Stimulated activated CD4-positive, alpha-beta T cell treated with anti-CD3 and anti-CD28 coated beads, TNF-alpha, amount 100 ng/mL, for 4 hours (primary cell): ENCODE measurements at regions not wholly inside any gene's neighbourhood (a gene's known extent, or its start where the extent isn't known, plus 50 kb on each side); places are given as distances from the start of the nearest gene placed in this dataset.

Experiments used
- DNase-seq, 3 experiments: peaks; one replicate each; pipeline ENCODE4 v3.0.0-alpha.2; 2020; ENCODE audit warnings: low read depth in 3 of 3

DNA sequence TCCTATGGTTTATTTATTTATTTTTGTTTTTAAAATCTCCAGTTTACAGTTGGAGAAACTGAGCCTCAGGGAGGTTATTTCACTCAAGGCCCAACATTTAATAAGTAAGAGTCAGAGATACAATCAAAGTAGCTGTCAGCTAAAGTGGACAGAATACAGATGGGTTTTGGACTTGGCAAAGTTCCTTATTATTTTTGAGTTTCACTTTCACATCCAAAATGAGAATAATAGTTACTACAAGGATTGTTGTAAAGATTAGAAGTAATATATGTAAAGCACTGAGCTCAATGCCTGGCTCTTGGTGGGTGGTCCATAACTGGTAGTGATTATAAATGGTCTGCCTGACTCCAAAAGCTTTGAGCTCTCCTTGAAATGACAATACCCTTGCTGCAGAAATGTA lies 87.5 kb upstream of the SESN3 start:
- DNase-seq: no peak

DNA sequence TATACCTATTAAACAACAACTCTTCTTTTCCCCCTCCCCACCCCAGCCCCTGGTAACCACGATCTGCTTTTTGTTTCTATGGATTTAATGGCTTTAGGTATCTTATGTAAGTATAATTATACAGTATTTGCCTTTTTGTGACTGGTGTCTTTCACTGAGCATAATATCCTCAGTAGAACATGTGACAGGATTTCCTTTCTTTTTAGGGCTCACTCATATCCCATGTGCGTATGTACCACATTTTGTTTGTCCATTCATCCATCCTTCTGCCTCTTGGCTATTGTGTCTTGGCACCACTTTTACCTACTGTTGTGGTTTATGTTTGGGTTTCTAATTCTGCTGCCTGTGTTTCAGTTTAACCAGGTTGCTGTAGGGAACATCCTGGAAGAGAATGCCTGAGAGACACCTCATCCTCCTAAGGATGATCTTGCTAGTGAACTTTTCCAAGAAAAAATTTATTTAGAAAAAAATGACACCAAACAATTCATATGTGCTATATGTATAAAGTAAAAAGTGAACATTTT lies 77.6 kb upstream of the SESN3 start:
- DNase-seq: no peak

DNA sequence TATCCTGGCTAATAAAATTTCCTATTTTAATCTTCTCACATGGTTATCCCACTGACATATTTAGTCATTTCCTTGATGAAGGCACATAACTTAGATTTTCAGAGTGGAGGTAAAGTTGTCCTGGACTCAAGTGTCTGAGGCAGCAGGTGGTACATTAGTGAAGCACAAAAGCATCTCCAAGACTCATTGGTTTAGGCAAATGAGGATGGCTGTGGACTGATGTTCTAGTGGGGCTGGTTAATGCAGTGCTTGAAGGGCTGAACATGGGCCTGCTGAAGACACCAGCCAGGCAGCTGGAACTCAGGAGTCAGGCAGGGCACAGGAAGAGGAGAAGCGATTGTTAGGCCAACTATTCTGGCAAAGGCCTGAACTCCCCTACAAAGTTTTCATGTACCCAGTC lies 76.3 kb upstream of the SESN3 start:
- no peak for DNase-seq

DNA sequence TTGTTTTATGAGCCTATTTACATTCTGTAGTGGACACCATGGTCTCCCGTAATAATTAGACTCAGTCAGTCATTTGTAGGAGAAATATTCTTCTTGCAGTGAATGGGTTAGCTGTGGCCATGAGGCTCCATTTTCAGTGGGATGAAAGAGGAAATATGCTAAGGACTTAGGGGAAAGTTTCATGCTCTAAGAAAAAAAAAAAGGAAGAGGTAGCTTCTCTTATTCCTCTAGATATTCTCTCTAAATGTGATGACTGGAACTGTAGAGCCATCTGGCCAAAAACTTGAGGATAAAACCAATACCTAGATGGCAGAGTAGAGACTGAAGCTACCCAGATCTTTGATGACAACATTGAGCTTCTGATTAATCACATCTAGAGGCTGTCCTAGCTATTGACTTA lies 75.8 kb upstream of the SESN3 start:
- DNase-seq: no peak

DNA sequence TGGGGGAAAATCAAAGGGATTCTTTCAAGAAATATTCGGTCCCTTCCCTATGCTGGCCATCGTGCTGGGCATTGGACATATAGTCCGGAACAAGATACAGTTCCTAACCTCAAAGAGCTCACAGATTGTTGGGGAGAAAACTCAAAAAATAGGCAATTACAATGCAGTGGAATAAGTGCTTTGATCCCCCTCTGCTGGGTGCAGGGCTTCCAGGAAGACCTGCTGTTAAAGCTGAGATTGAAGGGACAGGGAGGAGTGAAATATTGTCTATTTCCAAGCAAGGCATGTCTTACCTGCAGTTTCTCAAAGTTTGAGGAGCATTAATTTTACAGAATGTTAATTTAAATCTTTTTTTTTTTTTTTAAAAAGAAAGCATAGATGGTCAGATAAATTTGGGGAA lies 75.1 kb upstream of the SESN3 start:
- DNase-seq: no peak

DNA sequence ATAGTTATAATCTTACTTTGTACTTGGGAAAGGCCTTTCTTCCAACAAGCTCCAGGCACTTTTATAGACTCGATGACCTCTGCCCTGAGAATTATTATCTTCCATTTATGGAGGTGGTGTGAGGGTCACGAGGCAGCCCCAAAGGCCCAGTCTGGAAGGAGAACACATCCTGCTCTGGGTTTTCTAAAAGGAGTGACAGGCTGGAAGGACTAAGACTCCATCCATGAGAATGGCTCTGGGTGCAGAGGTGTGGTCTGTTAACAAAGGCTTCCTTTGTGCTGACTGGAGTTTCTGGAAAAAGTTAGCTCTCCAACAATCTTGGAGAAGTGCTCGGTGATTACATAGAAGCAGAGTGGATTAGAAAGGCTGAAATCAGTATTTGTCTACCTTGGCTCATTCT lies 74.7 kb upstream of the SESN3 start:
- no peak for DNase-seq

DNA sequence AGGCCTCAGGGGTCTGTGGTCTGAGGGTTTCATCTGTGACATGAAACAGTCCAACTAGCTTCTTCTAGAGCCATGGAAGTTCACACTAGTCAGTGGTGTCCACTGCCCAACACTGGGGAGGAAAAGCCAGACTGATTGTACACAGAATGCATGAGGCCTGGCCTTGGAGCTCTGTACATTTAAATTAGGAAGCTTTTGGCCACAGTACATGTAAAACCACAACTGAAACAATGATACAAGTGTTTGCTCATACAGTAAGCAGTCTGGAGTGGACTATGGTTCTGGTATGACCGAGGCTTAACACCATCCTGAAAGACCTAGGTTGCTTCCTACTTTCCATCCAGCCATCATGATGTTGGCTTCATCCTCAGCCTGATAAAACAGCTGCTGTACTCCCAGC lies 73.8 kb upstream of the SESN3 start:
- no peak for DNase-seq

DNA sequence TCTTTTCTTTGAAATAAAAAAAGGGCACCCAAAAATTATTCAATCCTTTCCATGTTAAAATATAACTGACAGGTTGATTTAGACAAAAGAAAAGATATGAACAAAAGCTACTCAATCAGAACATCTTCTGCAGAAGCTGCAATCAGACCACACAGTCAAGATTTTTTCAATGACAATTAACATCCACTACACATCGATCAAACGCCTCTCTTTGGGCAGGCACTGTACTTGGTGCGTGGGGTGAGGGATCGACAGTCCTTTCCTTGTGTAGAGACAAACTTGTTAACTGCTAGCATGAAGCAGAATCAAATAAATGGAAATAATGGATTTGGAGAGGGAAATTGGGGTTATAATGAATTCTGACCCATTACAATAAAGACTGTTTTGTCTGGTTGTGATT lies 71.2 kb upstream of the SESN3 start:
- no peak for DNase-seq

DNA sequence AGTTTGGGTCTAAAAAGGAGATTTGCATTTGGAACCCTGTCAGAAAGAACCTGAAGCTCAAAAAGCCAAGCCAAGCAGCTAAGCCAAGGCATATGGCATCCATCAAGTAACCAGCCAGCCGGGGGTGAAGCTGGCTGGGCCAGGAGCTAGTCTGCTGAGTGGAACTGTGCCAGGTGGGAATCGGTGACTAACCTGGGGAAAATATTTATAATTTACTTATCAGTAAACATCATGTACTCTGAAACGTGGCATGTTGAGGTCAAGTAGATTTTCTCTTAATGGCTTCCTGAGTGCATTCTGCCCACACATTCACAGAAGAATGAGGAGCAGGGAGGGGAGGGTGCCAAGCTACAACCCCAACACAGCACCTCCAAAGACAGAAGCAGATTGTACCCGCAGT lies 70.5 kb upstream of the SESN3 start:
- DNase-seq: no peak

DNA sequence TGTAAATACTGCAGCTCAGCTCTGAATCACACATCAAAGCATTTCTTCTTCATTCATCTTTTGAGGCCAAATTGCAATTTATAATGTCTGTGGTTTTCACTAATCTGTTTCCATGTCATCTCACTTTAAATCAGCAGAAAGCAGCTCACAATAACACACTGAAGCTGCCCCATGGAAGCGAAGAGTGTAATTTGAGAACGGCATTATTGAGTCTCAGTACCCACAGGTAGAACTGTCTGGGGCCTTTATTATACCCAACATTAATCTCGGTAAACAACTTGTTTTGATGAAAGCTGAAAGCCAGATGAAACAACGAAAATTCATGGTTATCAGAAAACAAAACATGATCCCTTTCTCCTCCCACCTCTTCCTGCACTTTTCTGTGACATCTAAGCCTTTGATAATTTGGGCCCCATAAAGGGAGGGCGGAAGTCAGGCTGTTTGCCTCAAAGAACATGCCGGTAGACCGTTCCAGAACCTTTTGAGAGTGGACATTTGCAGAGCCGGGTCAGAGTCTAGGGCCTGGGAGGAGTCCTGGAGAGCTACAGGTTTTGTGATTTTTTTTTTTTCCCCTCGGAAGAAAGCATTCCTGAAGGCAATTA lies 68.2 kb upstream of the SESN3 start:
- DNase-seq: no peak

DNA sequence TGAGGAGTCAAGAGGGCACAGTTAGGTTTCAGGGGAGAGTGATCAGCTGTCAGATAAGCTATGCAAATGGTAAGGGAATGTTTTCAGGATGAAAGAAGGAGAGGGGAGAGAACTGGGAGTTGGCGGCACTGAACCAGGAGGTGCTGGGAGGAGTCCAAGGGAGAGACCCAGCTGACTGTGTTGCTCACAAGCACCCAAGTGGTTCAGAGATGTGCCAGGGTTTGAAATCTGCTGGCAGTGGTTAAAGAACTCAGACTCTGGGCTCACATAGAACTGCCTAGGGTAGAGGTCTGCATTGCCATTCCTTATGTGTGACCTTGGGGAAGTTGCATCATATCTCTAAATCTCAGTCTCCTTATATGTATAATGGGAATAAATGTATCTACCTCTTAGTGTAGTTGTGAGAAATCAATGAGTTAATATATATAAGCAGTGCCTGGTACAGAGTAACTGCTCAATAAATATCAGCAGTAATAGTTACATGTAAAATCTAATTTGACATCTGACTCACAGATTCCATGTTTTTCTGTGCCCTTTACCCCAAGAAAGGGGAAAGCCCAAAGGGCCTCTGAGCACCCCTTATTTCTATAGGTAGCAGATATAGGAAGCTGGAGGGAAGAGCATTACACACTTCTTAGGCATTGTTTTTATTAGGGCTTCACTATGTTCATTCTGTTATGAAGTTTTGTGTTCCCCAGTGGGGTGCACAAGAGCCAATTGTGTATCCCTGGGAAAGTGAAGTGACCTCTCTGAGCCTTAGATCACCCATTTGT lies 66.9 kb upstream of the SESN3 start:
- no peak for DNase-seq

DNA sequence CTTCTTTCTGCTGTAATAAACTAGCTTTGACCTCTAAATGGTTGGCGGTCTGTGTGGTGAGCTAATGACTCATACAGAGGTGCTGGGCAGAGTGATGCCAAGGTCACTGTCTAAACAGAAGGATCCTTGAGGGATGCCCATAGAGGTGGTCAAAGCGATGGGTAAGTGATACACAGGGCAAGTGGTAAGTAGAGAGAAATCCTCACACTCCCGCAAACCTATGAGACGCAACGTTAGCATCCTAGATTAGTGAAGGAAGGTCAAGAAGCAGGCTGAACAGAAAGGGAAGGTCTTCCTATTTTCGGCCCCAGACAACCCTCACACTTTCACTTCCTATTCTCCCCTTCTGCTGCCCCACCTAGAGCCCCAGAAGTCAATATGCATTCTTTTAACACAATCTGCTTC lies 65.6 kb upstream of the SESN3 start:
- no peak for DNase-seq

DNA sequence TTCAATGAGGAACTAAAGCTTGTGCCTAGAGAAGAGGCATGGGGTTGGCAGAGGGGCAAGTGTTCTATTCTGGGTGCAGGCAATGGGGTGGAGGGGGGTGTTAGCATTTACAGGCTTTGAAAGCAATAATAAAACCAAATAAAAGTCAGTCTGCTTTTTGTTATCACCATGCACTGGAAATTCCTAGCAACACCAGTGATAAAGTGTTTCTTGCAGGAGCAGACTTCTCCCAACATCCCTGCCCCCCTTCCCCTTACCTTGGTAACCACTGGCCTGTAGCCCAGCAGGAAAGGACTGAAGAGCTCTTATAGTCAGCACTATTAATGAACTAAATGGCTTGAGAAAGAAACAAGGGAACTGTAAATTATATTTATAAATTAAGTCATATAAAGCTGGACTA lies 65.2 kb upstream of the SESN3 start:
- no peak for DNase-seq

DNA sequence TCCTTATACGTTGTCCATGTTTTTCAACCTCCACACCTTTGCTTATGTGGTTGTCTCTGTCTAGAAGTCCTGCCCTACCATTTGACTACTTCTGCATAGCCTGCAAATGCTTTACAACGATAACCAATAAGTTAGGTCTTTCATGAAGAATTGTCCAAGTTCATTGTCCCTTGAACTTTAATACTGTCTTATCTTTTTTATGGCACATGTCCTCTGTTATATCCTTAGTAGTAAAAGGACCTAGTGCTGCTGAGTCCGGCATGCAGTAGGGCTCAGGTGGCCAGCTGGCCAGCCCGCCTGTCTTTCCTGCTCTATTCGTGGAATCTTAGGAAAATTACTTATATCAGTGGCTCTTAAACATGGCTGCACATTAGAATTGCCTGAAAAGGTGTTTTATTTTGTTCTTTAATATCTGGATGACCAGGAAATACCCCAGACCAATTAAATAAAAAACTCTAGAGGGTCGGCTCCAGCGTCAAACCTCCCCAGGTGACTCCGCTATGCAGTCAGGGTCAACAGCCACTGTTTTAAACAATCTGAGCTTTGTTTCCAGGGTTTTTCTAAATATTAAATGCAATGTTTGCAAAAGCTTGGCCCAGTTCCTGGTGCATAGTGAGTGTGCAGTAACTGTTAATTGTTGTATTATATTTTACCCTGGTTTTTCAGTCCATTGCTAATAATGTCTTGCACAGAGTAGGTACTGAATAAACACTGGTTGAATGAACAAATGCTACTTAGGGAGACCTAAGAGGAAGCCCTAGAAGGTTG lies 64.6 kb upstream of the SESN3 start:
- no peak for DNase-seq

DNA sequence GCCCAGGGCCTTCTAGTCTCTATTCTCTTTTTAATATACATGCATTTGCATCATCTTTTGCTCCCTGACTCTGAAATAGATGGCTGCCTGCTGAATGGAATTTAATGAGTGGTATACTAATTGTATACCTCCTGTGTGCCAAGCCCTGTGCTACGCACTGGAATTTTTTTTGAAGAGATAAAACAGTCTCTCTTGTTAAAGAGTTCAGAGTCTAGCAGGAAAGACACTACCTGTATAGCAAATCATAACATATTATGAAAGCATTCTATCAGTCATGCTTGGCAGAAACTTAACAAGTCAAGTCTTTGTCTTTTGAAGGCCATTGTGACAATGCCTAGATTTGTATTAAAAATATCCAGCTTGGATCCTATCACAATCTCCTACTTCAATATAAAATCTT lies 63.7 kb upstream of the SESN3 start:
- DNase-seq: no peak

DNA sequence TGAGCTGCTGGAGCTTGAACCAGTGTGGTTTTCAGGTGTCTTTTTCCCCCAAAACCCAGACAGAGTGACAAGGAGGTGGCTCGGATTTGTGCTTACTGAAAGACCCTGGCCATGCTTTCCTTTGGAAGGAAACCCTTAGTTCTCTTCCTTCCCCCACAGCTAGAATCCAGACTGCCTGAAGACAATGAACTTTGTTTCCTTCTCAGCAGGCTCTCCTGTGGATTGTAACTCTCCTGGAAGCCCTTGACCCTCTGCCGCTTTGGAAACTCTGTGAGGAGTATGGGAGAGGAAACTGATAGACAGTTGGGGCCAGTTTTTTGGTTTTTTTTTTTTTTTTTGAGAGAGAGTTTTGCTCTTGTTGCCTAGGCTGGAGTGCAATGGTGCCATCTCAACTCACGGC lies 62.1 kb upstream of the SESN3 start:
- DNase-seq: no peak

DNA sequence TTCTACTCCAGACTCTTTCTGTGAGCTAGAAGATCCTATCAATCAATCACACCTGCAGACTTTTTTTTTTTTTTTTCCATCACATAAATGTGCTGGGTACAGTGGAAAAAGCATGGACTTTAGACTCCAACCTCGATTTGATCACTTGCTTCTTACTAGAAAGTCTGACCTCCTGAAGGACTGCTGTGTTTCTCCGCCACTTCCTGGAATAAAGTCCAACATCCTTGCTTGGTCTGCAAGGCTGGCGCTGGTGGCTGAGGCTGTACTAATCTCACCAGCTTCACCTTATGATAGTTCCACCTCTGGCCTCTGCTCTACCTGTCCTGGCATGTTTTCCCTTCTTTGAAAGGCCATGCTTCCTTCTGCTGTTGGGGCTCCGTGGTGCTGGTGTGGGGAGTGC lies 60.9 kb upstream of the SESN3 start:
- DNase-seq: no peak

DNA sequence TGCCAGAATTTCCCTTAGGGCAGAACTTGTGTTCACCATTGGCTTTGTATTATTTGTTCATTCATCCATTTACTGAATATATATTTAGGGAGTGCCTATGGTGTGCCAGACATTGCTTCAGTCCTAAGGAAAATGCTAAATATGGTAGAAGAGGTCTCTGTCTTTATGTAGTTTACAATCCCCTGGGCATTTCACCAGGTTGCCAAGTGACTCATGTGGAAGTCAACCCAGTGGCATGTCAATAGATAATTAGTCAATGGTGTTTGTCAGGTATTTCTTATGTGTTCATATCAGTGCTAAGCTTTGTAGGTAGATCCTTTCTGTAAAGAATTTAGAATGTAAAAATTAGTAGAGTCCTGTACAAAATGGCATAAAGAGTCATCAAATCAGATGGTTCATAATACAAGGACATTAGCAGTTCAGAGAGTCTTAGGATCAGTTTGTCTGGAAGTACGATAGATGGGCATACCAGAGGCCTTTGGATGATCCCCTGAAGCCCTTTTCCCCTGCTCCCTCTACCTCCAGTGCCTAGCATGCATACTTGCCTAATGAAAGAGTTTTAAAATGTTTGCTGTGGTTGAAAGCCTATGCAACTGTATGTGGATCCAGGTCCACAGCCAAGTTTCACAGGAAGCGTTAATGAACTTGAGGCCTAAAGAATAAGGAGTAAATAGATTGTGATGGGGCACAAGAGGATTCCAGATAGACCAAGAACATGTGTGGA lies 58.5 kb upstream of the SESN3 start:
- DNase-seq: no peak

DNA sequence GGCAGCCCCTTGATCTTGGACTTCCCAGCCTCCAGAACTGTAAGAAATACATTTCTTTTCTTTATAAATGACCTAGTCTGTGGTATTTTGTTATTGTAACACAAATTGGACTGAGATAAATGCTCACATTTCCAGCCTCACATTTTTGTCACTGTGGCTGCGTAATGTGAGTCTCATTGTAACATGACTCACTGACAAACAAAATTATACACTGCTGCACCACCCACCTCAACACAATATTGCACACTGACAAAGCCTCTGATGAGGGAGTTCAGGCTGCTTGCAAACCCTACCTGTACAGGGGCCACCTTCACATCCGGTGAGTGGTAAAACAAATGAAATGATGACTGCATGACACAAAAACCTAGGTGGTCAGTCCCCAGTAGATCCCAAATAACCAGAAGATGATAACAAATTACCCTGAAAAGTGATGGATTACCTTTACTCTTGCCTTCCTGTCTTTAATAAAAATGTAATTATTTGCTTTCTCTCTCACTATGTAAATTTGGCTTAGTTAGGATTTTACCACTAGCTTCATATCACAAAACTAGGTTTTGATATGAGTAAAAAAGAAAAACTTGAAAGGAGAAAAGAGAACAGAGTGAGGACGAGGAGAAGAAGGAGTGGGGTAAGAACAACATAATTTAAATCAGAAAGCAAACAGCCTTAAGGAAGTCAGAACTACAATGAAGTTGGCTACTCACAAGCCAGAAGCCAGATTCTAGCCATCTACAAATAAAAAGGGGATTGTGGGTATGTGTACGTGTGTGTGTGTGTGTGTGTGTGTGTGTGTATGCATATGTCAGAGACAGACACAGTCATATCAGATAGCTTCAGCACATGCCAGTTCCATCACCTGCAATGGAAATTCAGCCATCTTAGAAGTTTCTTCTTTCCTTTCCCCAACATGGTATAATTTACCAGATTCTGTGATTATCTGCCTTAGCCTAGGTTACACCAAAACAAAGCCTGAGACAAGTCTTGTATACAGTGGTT lies 53.4 kb upstream of the SESN3 start:
- no peak for DNase-seq

DNA sequence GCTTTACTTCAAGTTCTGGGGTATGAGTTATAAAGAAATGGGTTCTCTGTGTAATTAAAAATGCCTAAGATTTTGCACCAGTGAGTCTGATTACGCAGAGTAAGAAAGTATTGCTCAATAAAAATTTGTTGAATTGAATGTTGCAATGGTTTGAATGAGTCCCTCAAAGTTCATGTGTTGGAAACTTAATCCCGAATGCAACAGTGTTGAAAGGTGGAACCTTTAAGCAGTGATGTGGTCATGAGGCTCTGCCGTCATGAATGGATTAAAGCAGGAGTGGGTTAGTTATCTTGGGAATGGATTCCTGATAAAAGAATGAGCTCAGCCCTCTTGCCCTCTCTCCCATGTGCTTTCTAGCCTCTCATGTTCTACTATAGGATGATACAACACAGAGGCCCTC lies 52.6 kb upstream of the SESN3 start:
- DNase-seq: no peak

DNA sequence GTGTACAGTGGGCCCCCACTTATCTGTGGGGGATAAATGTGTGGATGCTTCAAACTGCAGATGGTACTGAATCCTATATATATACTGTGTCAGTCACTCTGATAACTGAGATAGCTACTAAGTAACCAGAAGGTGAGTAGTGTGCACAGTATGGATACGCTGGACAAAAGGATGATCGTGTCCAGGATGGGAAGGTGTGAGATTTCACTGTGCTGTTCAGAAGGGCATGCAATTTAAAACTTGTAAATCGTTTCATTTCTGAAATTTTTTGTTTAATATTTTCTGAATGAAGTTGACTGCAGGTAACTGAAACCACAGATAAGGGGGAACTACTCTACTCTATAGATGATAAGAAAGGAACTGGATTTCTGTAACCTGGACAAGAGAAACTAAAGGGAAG lies 52.1 kb upstream of the SESN3 start:
- DNase-seq: no peak
